ENCODE measurements at regions not wholly inside any gene's neighbourhood (a gene's known extent, or its start where the extent isn't known, plus 50 kb on each side); places are given as distances from the start of the nearest gene placed in this dataset.

- Histone ChIP-seq H3K4me1 (ENCODE audit: control insufficient read depth, insufficient read depth, low read length) (no peaks in the 10 kb centered on the region), H3K4me3 (ENCODE audit: low read depth, low read length) (no peak overlapping the region), H3K27me3 (ENCODE audit: control insufficient read depth, insufficient read depth, low read length) (no peaks in the 10 kb centered on the region), H3K36me3 (ENCODE audit: control insufficient read depth, insufficient read depth, low read length) (no peaks in the 10 kb centered on the region), H3K9ac (ENCODE audit: low read length) (no peak overlapping the region), H3K27ac (ENCODE audit: low read depth, low read length) (no peak overlapping the region), H3K9me3 (ENCODE audit: control insufficient read depth, insufficient read depth, low read depth, low read length) (no peaks in the 10 kb centered on the region)
Observed at GRCh38 chr13:53474878-53475277, 446.3 kb downstream of the OLFM4 start.

- H3K4me3 ChIP-seq (ENCODE audit: low read depth, low read length): no peak overlapping the region
- H3K27ac ChIP-seq (ENCODE audit: low read depth, low read length): no peak overlapping the region
- H3K36me3 ChIP-seq (ENCODE audit: control insufficient read depth, insufficient read depth, low read length): no peaks in the 10 kb centered on the region
- H3K4me1 ChIP-seq (ENCODE audit: control insufficient read depth, insufficient read depth, low read length): no peaks in the 10 kb centered on the region
- H3K27me3 ChIP-seq (ENCODE audit: control insufficient read depth, insufficient read depth, low read length): no peaks in the 10 kb centered on the region
- no peak overlapping the region for H3K9ac ChIP-seq (ENCODE audit: low read length)
- no peaks in the 10 kb centered on the region for H3K9me3 ChIP-seq (ENCODE audit: control insufficient read depth, insufficient read depth, low read depth, low read length)
Observed at GRCh38 chr13:53490752-53491151, 462.1 kb downstream of the OLFM4 start.

DNA sequence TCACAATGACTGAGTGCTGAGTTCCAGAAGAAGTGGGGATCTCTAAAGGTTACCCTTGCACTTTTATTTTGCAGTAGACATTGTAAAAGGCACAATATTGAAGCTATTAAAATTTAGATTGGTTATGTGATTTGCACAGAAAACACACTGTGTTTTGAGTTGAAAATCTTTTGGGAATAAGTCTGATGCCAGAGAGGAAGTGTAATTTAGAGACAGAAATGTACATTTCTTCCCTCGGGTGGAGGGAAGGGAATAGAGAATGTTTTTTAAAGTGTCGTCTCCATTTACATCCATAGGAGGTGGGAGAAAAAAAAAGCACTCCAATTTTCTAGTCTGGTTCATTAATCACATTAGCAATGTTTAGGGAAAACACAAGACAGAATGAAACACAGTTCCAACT, 465.8 kb downstream of the OLFM4 start:
- no peaks in the 10 kb centered on the region for H3K4me1 ChIP-seq (ENCODE audit: control insufficient read depth, insufficient read depth, low read length)
- H3K27me3 ChIP-seq (ENCODE audit: control insufficient read depth, insufficient read depth, low read length): no peaks in the 10 kb centered on the region
- H3K27ac ChIP-seq (ENCODE audit: low read depth, low read length): no peak overlapping the region
- H3K4me3 ChIP-seq (ENCODE audit: low read depth, low read length): no peak overlapping the region
- no peak overlapping the region for H3K9ac ChIP-seq (ENCODE audit: low read length)
- no peaks in the 10 kb centered on the region for H3K36me3 ChIP-seq (ENCODE audit: control insufficient read depth, insufficient read depth, low read length)
- H3K9me3 ChIP-seq (ENCODE audit: control insufficient read depth, insufficient read depth, low read depth, low read length): no peaks in the 10 kb centered on the region

DNA sequence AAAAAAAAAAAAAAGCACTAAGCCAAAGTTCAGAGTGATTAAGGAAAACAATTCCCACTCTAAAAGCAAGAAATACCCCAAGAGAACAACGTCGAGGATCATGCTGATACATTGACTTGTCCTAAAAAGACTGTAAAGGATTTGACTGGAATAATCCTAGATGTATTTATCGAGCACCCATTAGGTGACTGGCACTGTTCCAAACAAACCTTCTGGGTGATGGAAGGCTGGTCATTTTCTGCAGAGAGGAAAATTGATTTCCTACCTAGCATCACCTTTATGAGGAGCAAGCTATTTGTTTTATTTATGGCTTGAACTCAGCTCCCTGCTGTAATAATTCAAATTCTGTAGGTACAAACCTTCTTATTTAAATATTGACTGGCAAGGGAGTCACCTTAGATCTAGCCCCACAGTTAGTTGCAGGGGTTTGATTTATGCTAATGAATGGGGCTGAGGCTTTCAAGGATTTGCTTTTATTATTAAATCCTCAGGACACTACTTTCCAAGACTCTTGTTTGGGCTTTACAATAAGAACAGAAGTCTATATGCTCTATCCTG, 471.0 kb downstream of the OLFM4 start:
- no peaks in the 10 kb centered on the region for H3K27me3 ChIP-seq (ENCODE audit: control insufficient read depth, insufficient read depth, low read length)
- H3K4me3 ChIP-seq (ENCODE audit: low read depth, low read length): no peak overlapping the region
- H3K36me3 ChIP-seq (ENCODE audit: control insufficient read depth, insufficient read depth, low read length): no peaks in the 10 kb centered on the region
- H3K4me1 ChIP-seq (ENCODE audit: control insufficient read depth, insufficient read depth, low read length): no peaks in the 10 kb centered on the region
- no peak overlapping the region for H3K9ac ChIP-seq (ENCODE audit: low read length)
- no peaks in the 10 kb centered on the region for H3K9me3 ChIP-seq (ENCODE audit: control insufficient read depth, insufficient read depth, low read depth, low read length)
- no peak overlapping the region for H3K27ac ChIP-seq (ENCODE audit: low read depth, low read length)

- no peaks in the 10 kb centered on the region for H3K36me3 ChIP-seq (ENCODE audit: control insufficient read depth, insufficient read depth, low read length)
- no peak overlapping the region for H3K9ac ChIP-seq (ENCODE audit: low read length)
- H3K4me1 ChIP-seq (ENCODE audit: control insufficient read depth, insufficient read depth, low read length): no peaks in the 10 kb centered on the region
- no peaks in the 10 kb centered on the region for H3K27me3 ChIP-seq (ENCODE audit: control insufficient read depth, insufficient read depth, low read length)
- no peak overlapping the region for H3K4me3 ChIP-seq (ENCODE audit: low read depth, low read length)
- no peaks in the 10 kb centered on the region for H3K9me3 ChIP-seq (ENCODE audit: control insufficient read depth, insufficient read depth, low read depth, low read length)
- H3K27ac ChIP-seq (ENCODE audit: low read depth, low read length): no peak overlapping the region
Observed at GRCh38 chr13:53501387-53501786, 472.8 kb downstream of the OLFM4 start.

GRCh38 chr13:53507741-53508140, 479.1 kb downstream of the OLFM4 start:
- Histone ChIP-seq H3K9me3 (ENCODE audit: control insufficient read depth, insufficient read depth, low read depth, low read length) (no peaks in the 10 kb centered on the region), H3K9ac (ENCODE audit: low read length) (no peak overlapping the region), H3K27me3 (ENCODE audit: control insufficient read depth, insufficient read depth, low read length) (no peaks in the 10 kb centered on the region), H3K27ac (ENCODE audit: low read depth, low read length) (no peak overlapping the region), H3K36me3 (ENCODE audit: control insufficient read depth, insufficient read depth, low read length) (no peaks in the 10 kb centered on the region), H3K4me3 (ENCODE audit: low read depth, low read length) (no peak overlapping the region), H3K4me1 (ENCODE audit: control insufficient read depth, insufficient read depth, low read length) (peaks cover 10% of the 10 kb centered on the region)

GRCh38 chr13:53512635-53513034, 484.0 kb downstream of the OLFM4 start:
- Histone ChIP-seq H3K27me3 (ENCODE audit: control insufficient read depth, insufficient read depth, low read length) (no peaks in the 10 kb centered on the region), H3K4me1 (ENCODE audit: control insufficient read depth, insufficient read depth, low read length) (peaks cover 16% of the 10 kb centered on the region), H3K36me3 (ENCODE audit: control insufficient read depth, insufficient read depth, low read length) (no peaks in the 10 kb centered on the region), H3K9me3 (ENCODE audit: control insufficient read depth, insufficient read depth, low read depth, low read length) (no peaks in the 10 kb centered on the region), H3K27ac (ENCODE audit: low read depth, low read length) (no peak overlapping the region), H3K4me3 (ENCODE audit: low read depth, low read length) (no peak overlapping the region), H3K9ac (ENCODE audit: low read length) (no peak overlapping the region)

GRCh38 chr13:53513226-53513625, 484.6 kb downstream of the OLFM4 start:
- H3K4me3 ChIP-seq (ENCODE audit: low read depth, low read length): no peak overlapping the region
- no peaks in the 10 kb centered on the region for H3K36me3 ChIP-seq (ENCODE audit: control insufficient read depth, insufficient read depth, low read length)
- no peaks in the 10 kb centered on the region for H3K9me3 ChIP-seq (ENCODE audit: control insufficient read depth, insufficient read depth, low read depth, low read length)
- no peaks in the 10 kb centered on the region for H3K27me3 ChIP-seq (ENCODE audit: control insufficient read depth, insufficient read depth, low read length)
- H3K4me1 ChIP-seq (ENCODE audit: control insufficient read depth, insufficient read depth, low read length): peaks cover 12% of the 10 kb centered on the region; the same call in 1 of the 2 replicates
- no peak overlapping the region for H3K27ac ChIP-seq (ENCODE audit: low read depth, low read length)
- no peak overlapping the region for H3K9ac ChIP-seq (ENCODE audit: low read length)

DNA sequence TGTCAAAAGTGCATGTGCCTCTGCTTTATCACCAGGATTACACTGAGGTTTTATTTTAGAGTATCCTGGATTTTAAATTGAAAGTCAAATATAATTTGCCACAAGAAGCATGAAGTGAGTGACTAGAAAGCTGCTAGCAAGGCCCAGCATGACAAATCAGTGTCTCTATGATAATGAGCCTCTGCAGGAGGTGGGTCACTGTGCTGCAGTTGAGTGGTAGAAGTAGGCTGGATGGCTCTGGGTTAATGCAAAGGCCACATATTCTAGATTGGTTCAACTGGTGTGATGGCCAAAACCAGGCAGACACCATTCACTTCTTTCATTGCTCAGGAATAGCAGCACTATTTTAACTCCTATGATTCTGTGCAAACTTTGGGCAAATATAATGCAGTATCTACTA, 491.5 kb downstream of the OLFM4 start:
- no peak overlapping the region for H3K4me3 ChIP-seq (ENCODE audit: low read depth, low read length)
- H3K9me3 ChIP-seq (ENCODE audit: control insufficient read depth, insufficient read depth, low read depth, low read length): no peaks in the 10 kb centered on the region
- no peak overlapping the region for H3K9ac ChIP-seq (ENCODE audit: low read length)
- peaks cover 8% of the 10 kb centered on the region for H3K4me1 ChIP-seq (ENCODE audit: control insufficient read depth, insufficient read depth, low read length)
- H3K36me3 ChIP-seq (ENCODE audit: control insufficient read depth, insufficient read depth, low read length): no peaks in the 10 kb centered on the region
- no peak overlapping the region for H3K27ac ChIP-seq (ENCODE audit: low read depth, low read length)
- no peaks in the 10 kb centered on the region for H3K27me3 ChIP-seq (ENCODE audit: control insufficient read depth, insufficient read depth, low read length)

GRCh38 chr13:53522034-53522433, 493.4 kb downstream of the OLFM4 start:
- Histone ChIP-seq H3K4me1 (ENCODE audit: control insufficient read depth, insufficient read depth, low read length) (peaks cover 9% of the 10 kb centered on the region), H3K36me3 (ENCODE audit: control insufficient read depth, insufficient read depth, low read length) (no peaks in the 10 kb centered on the region), H3K27me3 (ENCODE audit: control insufficient read depth, insufficient read depth, low read length) (no peaks in the 10 kb centered on the region), H3K9me3 (ENCODE audit: control insufficient read depth, insufficient read depth, low read depth, low read length) (no peaks in the 10 kb centered on the region), H3K27ac (ENCODE audit: low read depth, low read length) (no peak overlapping the region), H3K9ac (ENCODE audit: low read length) (no peak overlapping the region), H3K4me3 (ENCODE audit: low read depth, low read length) (no peak overlapping the region)

DNA sequence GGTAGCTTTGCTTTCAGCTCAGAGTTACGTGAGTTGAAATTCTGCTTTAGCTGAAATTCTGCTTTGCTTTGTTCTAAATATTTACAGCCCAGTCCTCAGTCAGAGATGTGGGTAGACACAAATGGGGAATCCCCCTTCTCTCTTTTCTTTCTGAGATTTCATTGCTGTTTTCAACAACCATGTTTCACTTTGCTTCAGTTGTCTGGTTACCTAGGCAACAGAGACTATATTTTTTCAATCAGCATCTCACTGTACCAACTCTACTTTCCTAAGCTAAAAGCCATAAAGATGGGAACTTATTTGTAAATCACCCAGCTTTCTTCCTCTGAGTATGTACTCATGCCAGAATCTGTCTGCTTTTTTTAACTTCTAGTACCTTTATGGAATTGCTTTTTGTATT, 509.0 kb downstream of the OLFM4 start:
- Histone ChIP-seq H3K27ac (ENCODE audit: low read depth, low read length) (no peak overlapping the region), H3K4me1 (ENCODE audit: control insufficient read depth, insufficient read depth, low read length) (no peaks in the 10 kb centered on the region), H3K27me3 (ENCODE audit: control insufficient read depth, insufficient read depth, low read length) (no peaks in the 10 kb centered on the region), H3K36me3 (ENCODE audit: control insufficient read depth, insufficient read depth, low read length) (no peaks in the 10 kb centered on the region), H3K4me3 (ENCODE audit: low read depth, low read length) (no peak overlapping the region), H3K9ac (ENCODE audit: low read length) (no peak overlapping the region), H3K9me3 (ENCODE audit: control insufficient read depth, insufficient read depth, low read depth, low read length) (no peaks in the 10 kb centered on the region)

Measured in HUES6 (cell line).